GM21723 (cell line): ENCODE measurements at regions not wholly inside any gene's neighbourhood (a gene's known extent, or its start where the extent isn't known, plus 50 kb on each side); places are given as distances from the start of the nearest gene placed in this dataset.
A peak's percentile ranks its signal among the peaks of the same experiment; 100 is the strongest.
"Not testable (repeated sequence)": the region's sequence is repeated elsewhere in the genome, so short reads cannot be mapped to it uniquely, and the experiment has no call there.

Experiments
- ATAC-seq: cut with Tn5 transposase; IDR thresholded peaks from one replicate; pipeline ENCODE4 v1.9.1; 2021; ENCODE audit warnings: mild to moderate bottlenecking, moderate library complexity; ENCODE audit not compliant: unreplicated experiment

DNA sequence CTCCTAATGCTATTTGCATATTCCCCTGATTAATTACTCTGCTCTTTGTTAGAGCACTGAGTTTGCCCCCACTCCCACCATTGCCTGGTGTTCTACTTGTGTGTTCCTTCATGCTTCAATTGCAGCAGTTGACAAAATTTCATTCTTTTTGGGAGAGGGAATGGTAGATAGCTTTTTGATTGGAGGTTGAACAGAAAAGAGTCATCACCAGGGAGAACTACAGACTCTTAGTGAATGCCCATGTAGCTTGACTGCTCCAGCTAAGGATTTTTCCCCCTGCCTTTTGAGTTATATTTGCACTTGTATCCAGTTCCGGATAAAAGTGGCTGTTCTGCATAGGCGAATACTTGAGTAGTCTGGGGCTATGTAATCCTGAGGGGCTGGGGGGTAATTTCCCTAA lies 183.9 kb downstream of the ETNK1 start:
- ATAC-seq = no peak

DNA sequence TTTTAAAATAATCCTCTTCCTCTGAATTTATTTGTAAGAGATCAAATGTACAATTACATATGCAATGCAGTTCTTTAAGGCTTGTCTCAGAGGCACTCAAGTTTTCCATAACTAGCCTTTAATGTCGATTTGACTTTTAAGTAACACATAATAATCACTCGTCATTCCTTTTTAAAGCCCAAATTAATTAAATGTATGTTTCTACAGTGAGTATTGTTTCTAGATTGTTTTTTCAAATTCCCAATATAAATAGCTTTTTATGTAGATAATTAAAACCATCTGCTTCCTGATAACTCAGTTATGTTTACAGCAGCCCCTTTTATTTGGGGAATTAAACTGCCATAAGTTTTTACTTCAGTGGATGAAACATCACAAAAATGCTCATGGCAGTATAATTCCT lies 185.1 kb downstream of the ETNK1 start:
- no peak for ATAC-seq

DNA sequence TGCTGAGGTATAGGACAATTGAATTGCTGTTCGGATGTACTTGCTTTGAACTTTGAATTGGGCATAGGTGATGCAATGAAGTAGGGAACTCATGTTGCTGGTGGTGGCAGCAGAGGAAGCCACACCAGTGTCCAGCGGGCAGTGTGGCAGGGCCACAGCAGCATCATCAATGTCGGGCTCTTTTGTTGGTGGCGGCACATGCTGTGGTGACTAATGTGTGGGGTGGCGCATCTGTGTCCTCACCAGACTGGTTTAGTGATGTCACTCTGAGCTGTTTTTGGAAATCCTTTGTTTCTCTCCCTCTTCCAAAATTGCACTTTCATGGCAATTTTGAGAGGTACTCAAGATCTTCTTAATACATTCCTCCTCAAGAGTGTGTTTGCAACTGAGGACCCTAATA lies 187.6 kb downstream of the ETNK1 start:
- no peak for ATAC-seq

DNA sequence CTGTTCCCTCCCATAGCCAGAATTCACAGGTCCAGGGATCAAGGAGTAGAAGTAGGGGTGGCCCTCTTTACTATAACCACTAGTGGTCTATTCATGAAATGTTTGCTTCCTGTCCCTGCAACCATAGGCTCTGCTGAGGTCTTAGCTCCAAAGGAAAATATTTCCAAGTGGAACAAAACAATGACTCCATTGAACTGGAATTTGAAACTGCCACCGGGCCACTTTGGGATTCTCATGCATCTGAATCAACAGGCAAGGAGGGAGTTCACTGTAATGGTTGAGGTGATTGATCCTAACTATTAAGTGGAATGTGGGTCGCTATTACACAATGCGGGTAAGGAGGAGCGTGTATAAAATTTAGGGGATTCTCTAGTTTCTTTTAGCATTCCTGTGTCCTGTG lies 197.0 kb downstream of the ETNK1 start:
- ATAC-seq = no peak

DNA sequence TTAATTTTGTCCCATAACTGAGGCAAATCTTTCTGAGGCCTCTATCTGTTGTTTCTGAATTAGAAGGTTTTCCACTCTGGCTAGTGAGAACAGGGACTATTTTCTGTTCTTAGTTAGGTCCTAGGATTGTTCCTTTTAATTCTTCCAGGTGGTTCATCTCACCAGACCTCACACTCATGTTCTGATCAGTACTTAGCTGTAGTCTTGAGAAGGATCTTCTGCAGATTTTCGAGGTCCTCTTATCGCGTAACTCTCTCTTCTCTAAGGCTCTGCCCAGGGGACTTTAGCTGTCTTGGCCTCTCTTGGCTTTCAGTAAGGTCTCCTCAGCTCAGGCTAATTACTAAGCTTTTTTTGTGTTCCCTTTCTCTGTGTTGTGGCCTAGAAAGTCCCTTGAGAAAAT lies 201.1 kb downstream of the ETNK1 start:
- no peak for ATAC-seq

DNA sequence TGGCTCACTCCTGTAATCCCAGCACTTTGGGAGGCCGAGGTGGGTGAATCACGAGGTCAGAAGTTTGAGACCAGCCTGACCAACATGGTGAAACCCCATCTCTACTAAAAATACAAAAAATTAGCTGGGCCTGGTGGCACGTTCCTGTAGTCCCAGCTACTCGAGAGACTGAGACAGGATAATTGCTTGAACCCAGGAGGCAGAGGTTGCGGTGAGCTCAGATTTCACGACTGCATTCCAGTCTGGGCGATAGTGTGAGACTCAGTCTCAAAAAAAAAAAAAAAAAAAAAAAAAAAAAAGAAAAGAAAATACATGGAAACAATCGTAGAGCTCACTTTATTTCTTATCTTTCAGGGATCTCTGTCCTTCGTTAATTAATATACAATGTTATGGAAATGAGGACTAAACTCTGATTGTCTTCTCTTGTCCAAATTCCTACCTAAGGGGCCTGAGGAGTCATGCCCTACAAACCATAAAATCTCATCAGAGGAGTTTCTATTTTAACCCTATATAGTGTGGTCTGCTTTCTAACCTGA lies 201.5 kb downstream of the ETNK1 start:
- ATAC-seq = not testable (repeated sequence)

DNA sequence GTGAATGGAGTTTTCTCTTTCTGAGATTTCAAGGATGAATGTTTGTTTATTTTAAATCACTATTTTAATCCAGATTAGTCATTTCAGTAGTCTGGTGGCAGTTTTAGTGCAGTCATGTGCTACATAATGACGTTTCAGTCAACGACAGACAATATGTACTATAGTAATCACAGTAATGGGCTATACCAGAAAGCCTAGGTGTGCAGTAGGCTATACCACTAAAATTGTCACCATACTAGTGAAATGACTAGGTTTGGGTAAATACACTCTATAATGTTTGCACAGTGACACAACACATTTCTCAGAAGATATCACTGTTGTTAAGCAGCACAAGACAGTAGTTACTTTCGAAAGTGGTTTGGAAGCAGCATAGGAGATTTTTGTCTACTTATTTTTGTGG lies 203.1 kb downstream of the ETNK1 start:
- ATAC-seq = no peak

DNA sequence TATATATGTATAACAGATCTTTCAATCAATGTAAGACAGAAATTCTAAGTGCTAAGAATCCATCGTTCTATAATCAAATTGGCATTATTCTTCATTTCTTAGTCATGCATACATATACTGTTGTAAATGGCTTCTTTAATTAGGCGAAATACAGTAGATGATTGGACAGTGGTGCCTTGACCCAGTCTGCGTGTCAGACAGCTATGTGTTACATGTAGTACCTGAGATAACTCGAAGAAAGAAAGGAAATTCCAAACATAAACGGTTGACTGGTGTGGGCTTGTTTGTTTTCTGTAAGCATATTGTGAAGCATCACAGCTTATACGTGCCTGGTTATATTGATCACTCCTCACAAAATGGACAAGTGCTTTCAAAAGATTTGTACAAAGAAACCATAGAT lies 210.5 kb downstream of the ETNK1 start:
- ATAC-seq = no peak

DNA sequence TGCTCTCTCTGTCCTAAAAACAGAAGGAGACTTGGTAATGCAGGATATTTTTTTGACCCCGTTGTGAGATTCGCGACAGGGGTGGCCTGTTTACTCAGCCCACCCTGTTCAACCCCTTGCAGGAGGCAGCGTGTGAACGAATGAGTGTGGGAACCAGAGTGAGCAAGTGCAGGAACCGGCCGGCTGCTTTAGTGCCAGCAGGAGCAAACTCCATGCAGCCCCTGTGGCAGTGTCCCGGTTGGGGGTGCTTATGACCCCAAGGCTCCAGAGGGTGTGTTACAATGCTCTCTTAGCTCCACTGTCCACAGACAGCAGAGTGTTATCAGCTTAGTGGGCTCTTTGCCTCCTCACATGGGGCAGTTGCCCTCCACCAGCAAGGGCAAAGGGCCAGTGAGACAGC lies 225.2 kb downstream of the ETNK1 start:
- no peak for ATAC-seq

DNA sequence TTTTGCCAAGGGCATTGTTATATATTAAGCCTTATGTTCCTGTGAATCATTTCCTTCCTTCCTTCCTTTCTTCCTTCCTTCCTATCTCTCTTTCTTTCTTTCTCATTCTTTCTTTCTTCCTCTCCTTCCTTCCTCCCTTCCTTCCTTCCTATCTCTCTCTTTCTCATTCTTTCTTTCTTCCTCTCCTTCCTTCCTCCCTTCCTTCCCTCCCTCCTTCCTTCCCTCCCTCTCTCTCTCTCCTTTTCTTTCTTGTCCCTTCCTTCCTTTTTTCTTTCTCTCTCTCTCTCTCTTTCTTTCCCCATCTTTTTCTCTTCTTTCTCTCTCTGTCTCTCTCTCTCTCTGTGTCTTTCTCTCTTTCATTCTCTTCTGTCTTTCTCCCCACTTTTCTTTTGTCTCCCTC lies 226.6 kb downstream of the ETNK1 start:
- ATAC-seq = no peak

DNA sequence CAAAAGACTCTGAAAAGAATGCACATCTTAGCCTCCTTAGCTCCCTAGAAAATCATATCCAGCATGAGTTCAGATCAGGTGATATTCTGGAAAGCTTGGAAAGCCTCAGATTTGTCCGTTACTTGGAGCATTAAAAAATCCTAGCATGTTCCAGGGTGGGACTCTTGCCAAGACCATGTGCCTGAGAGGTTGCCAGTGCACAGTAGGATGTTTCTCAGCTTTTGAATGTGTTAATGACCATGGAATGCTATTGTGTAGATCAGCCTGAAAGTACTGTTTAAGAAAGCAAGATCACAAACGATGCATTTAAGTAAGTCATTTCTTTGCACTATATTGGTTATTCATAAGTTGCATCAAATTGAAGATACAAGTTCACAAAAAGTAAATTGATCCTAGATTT lies 230.5 kb downstream of the ETNK1 start:
- no peak for ATAC-seq

DNA sequence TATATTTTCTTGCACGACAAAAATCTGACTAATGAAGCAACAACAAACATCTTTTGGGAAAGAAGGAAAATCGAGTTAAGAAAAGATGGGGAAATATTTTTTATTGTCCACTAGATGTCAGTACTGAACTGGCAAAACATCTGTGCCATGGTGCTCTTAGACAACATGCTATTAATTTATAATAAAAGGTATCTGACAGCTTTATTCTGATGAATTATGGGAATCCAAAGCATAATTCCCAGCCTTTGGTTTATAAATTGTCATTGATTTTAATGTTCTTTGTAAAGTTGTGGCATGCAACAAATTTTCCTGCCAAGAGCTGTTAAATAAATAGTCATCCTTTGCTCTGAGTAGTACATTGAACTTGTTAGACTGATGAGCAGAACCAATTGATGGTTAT lies 231.2 kb downstream of the ETNK1 start:
- no peak for ATAC-seq

DNA sequence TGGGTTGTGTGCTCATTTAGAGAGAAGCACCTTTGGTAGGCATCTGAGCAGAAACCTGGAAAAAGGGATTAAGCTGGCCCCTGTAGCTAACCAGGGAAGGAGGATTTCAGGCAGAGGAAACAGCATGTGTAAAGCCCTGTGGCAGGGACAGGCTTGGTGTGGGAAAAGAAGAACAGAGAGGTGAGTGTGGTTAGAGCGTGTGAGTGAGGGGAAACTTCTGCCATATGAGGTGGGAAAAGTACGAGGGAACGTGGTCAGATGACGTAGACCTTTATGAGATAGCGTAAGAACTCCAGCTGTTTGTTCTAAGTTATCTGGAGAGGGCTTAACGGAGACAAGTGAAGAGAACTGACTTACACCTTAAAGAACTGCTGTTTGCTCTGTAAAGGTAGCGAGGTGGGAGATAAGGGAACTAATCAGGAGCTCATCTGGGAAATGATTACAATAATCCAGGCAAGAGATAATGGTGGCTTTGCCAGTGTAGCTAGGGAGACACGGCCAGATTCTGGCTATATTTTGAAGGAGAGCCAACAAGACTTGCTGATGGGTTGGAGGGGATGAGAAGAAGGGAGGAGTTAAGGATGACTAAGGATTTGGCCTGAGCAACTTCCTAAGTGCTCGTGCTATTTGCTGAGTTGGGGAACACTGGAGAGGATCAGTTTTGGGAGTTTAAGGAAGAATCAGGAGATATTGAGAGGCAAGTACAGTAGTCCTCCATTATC lies 234.0 kb downstream of the ETNK1 start:
- ATAC-seq = peak; percentile 52

DNA sequence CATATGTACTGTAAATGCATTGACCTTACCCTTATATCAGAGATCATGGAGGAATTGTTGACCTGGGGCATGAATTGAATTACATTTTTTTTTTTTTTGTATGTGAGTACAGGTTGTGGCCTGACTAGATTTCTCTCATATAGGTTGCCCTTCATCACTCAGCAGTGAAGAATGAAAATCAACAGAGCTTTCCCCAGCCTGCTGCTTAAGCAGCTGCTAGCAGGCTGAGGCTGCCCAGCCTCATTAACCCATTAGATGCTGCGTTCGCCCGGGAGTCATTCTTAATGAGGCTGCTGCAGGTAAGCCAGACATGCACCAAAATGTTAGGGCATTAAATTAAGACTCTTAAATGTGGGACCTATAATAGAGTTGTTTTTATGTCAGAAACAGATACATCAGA lies 236.0 kb downstream of the ETNK1 start:
- ATAC-seq = no peak

DNA sequence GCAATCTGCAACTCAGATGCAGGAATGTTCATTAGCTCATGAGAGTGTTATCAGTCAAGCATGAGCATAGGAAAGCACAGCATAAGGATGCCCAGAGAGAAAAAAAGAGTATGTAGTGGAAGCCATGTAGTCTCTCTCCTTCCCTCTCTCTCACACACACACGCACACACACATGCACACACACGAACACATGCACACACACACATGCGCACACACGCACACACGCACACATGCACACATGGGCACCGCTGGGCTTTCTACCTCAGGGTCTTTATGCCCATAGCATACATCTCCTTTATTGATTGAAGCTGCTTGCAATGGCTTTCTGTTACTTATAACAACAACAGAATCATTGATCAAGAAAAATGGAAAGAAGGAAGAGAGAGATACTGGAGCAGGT lies 240.9 kb downstream of the ETNK1 start:
- ATAC-seq = no peak

DNA sequence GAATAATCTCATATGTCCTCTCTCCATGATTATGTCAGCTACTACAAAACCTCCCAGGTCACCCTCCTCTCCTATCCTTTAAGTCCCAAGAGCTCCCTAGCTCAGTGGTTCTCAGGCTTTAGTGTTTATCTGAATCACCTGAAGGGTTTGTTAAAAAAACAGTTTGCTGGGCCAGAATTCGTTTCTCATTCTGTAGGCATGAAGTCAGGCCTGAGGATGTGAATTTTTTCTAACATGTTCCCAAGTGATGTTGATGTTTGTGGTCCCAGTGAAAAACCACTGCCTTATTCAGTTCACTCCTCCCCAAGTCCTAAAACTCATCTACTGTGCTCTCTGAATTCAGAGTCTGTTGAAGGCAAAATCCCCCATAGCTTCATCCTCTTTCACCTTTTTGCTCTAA lies 241.4 kb downstream of the ETNK1 start:
- no peak for ATAC-seq

DNA sequence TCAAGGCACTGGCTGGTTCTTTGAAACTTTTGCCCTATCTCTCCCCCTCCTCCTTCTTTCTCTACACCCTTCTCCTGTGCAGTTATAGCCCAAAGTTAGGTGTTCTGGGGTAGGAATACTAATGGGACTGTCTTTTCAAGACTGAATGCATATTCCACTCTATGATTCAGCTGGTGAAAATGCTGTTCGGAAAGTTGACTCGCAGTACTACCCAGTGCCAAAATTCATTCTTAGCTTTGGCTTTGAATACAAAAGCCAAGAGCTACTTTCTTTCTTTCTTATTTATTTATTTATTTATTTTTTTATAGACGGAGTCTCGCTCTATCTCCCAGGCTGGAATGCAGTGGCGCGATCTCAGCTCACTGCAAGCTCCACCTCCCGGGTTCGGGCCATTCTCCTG lies 249.2 kb downstream of the ETNK1 start:
- ATAC-seq = no peak

DNA sequence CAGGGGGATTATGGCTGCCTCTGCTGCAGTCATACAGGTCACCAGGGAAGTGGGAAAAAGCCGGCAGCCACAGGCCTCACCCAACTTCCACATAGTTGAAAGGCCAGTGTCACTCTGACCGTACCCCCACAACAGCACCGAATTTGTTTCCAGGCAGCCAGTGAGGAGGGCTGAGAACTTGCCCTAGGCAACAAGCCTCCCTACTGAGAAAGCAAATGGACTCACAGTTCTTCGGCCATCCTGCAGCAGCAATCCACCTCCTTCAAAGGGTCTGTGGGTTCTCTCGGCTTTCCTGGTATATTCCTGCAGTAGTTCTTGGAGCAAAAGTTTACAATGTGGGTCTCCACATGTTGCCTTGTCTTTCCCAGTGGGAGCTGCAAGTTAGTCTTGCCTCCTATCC lies 251.3 kb downstream of the ETNK1 start:
- ATAC-seq = no peak

DNA sequence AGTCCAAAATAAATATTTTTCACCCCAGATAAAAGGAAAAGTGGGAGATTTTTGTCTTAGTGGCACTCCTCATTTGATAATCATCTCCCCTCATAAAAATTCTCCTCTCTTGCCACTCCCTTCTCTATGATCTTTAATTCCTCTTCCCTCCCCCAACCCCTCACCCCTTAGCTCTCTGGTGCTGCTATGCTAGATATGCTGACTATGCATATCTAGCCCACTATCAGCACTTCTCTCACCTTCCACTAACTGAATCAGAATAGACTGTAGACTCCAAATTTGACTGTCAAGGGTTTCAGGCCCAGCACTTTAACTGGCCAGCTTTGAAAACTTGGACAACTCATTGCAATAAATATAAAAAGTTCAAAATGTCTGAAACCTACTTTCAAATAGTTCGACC lies 254.2 kb downstream of the ETNK1 start:
- ATAC-seq = no peak

DNA sequence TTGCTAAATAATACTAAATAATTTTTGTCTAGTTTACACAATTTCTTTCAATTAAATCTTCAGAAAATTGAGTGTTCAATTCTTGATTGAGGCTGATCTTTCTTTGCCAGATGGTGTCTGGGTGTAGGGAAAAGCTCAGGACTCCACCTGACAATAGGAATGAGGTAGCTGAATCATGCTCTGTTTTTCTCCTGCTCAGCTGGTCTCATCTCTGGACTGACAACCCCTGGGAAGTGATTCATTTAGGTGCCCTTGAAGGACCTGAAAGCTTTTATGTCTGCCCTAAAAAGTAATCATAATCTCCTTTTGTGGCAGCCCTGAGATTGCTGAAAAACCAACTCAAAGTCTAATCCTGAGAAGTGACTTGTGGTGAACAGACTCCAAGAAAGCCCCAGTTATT lies 255.4 kb downstream of the ETNK1 start:
- ATAC-seq = no peak

DNA sequence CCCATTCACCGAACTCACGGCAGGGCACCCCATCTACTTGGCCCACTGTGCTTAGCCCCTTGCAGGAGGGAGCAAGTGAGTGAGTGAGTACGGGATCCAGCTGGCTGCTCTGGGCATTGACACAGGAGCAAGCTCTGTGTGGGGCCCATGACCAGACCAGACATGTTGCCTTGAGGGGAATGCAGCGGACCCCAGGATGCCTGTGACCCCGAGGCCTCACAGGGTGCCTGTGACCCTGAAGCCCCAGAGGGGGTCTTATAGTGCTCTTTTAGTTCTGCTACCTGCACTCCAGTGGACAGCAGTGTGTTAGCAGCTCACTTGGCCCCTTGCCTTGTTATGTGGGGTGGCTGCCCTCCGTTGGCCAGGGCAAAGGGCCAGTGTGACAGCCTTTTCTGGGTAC lies 255.8 kb downstream of the ETNK1 start:
- ATAC-seq = no peak

DNA sequence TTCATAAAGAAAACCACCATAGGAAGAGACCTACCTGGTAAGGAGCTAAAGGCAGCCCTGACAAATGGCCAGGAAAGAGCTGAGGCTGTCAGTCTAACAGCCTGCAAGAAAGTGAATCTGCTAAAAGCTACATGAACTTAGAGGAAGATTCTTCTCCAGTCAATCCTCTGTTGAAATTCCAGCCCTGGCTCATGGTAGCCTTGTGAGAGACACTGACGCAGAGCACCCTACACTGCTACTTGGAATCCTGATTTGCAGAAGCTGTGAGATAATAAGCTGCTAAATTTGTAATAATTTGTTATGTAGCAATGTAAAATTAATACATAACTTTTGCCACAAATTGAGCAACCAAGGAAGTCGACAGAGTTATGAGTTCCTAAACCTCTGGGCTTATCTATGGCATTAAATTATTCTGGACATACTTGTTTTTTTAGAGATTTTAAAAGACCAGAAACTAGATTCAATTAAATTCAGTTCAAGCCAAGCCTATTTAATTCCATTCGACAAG lies 257.0 kb downstream of the ETNK1 start:
- no peak for ATAC-seq

DNA sequence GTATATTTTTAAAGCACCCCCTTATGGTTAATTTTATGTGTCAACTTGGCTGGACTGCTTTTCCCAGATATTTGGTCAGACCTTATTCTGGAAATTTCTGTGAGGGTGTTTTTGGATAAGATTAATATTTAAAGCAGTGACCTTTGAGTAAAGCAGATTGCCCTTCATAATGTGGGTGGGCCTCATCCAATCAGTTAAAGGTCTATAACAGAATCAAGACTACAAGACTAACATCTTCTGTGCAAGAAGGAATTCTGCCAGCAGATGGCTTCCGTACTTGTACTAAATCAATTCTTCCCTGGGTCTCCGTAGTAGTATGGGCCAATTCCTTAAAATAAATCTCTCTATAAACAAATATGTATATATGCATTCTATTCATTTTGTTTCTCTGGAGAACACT lies 257.6 kb downstream of the ETNK1 start:
- ATAC-seq = no peak
